HG03108 (cell line): ENCODE measurements at regions not wholly inside any gene's neighbourhood (a gene's known extent, or its start where the extent isn't known, plus 50 kb on each side); places are given as distances from the start of the nearest gene placed in this dataset.

Experiments used
- ATAC-seq: cut with Tn5 transposase; IDR thresholded peaks from one replicate; pipeline ENCODE4 v1.9.1; 2021; ENCODE audit warnings: moderate library complexity; ENCODE audit not compliant: unreplicated experiment

GRCh38 chr12:24027352-24027751 is 77.9 kb upstream of the SOX5 start:
- ATAC-seq, result no peak

- ATAC-seq, result no peak
Measured at GRCh38 chr12:24025153-24025798, 75.8 kb upstream of the SOX5 start.

GRCh38 chr12:24023081-24023480 is 73.6 kb upstream of the SOX5 start:
- no peak for ATAC-seq

- ATAC-seq, result no peak
Measured at GRCh38 chr12:24021164-24021502, 71.7 kb upstream of the SOX5 start.

GRCh38 chr12:24020397-24021163 is 71.1 kb upstream of the SOX5 start:
- no peak for ATAC-seq

GRCh38 chr12:24015833-24016160 is 66.3 kb upstream of the SOX5 start:
- ATAC-seq, result no peak

- no peak for ATAC-seq
Measured at GRCh38 chr12:24014915-24015832, 65.7 kb upstream of the SOX5 start.

GRCh38 chr12:24014240-24014639 is 64.8 kb upstream of the SOX5 start:
- no peak for ATAC-seq

- no peak for ATAC-seq
Measured at GRCh38 chr12:24012528-24012927, 63.1 kb upstream of the SOX5 start.

GRCh38 chr12:24011927-24012507 is 62.5 kb upstream of the SOX5 start:
- ATAC-seq, result no peak

- ATAC-seq, result no peak
Measured at GRCh38 chr12:24008166-24008565, 58.7 kb upstream of the SOX5 start.
